WTC11 (cell line): ENCODE measurements at regions not wholly inside any gene's neighbourhood (a gene's known extent, or its start where the extent isn't known, plus 50 kb on each side); places are given as distances from the start of the nearest gene placed in this dataset.

Source experiments
- ATAC-seq: fragments of 200-7000 bp; cut with Tn5 transposase; 2 replicates; pipeline ENCODE4 v1.10.0; 2021; ENCODE audit warnings: mild to moderate bottlenecking, moderate library complexity
- CTCF ChIA-PET: fragments of 300-600 bp; sonication (Branson Sonifier 250); formaldehyde crosslinking; loops from one replicate; lab custom pipeline; 2021; ENCODE audit warnings: antibody characterized with exemption; lab: Charles Lee
- POLR2A ChIA-PET: fragments of 350-600 bp; sonication (Branson Sonifier 250); formaldehyde crosslinking; loops from one replicate; lab custom pipeline; 2021; ENCODE audit warnings: antibody characterized with exemption; lab: Charles Lee
- DNase-seq: peaks from one replicate; pipeline ENCODE4 v3.0.0; 2021; ENCODE audit warnings: low spot score
- H3K27ac Mint-ChIP-seq: 2 replicates; pipeline ENCODE4 v1.8.0; 2021; ENCODE audit warnings: mixed read lengths
- H3K27me3 Mint-ChIP-seq: 2 replicates; pipeline ENCODE4 v1.8.0; 2021; ENCODE audit warnings: low read depth, mild to moderate bottlenecking, moderate library complexity, mixed read lengths
- H3K36me3 Mint-ChIP-seq: 2 replicates; pipeline ENCODE4 v1.8.0; 2021; ENCODE audit warnings: mixed read lengths
- H3K4me1 Mint-ChIP-seq: 2 replicates; pipeline ENCODE4 v1.8.0; 2022; ENCODE audit warnings: mixed read lengths
- H3K4me3 Mint-ChIP-seq: 2 replicates; pipeline ENCODE4 v1.8.0; 2021; ENCODE audit warnings: mild to moderate bottlenecking, moderate library complexity, mixed read lengths
- H3K9me3 Mint-ChIP-seq: 2 replicates; pipeline ENCODE4 v1.8.0; 2021; ENCODE audit warnings: mixed read lengths
- AR ChIP-seq: fragments of 250-450 bp; sonication (Bioruptor Pico); IDR thresholded peaks from 2 replicates; pipeline ENCODE4 v1.9.0; 2021; ENCODE audit warnings: mild to moderate bottlenecking
- ATF2 ChIP-seq: sonication (generic); formaldehyde crosslinking; IDR thresholded peaks from 2 replicates; pipeline ENCODE4 v1.8.1; 2022; ENCODE audit warnings: low read depth, missing genetic modification reagents, borderline replicate concordance
- CDX4 ChIP-seq: fragments of 250-450 bp; sonication (Bioruptor Pico); IDR thresholded peaks from 2 replicates; pipeline ENCODE4 v1.9.0; 2021; ENCODE audit warnings: moderate library complexity, mild to moderate bottlenecking, inconsistent platforms, borderline replicate concordance
- E2F5 ChIP-seq: sonication (generic); formaldehyde crosslinking; IDR thresholded peaks from 2 replicates; pipeline ENCODE4 v1.8.1; 2022; ENCODE audit warnings: mild to moderate bottlenecking, moderate library complexity, missing genetic modification reagents
- FOXP4 ChIP-seq: sonication (generic); formaldehyde crosslinking; IDR thresholded peaks from 2 replicates; pipeline ENCODE4 v1.8.0; 2022; ENCODE audit warnings: mild to moderate bottlenecking, missing genetic modification reagents
- HMGXB4 ChIP-seq: sonication (generic); formaldehyde crosslinking; IDR thresholded peaks from 2 replicates; pipeline ENCODE4 v1.8.1; 2023; ENCODE audit warnings: mild to moderate bottlenecking, moderate library complexity, missing genetic modification reagents
- MAX ChIP-seq: sonication (generic); formaldehyde crosslinking; IDR thresholded peaks from 2 replicates; pipeline ENCODE4 v1.8.0; 2022; ENCODE audit warnings: mild to moderate bottlenecking, missing genetic modification reagents
- NFATC4 ChIP-seq: fragments of 250-450 bp; sonication (Bioruptor Pico); IDR thresholded peaks from 2 replicates; pipeline ENCODE4 v1.9.0; 2021; ENCODE audit warnings: mild to moderate bottlenecking
- NR3C1 ChIP-seq: sonication (generic); formaldehyde crosslinking; conservative IDR thresholded peaks from 2 replicates; pipeline ENCODE4 v1.8.1; 2023; ENCODE audit warnings: low read depth, mild to moderate bottlenecking, missing genetic modification reagents
- OVOL2 ChIP-seq: fragments of 250-450 bp; sonication (Bioruptor Pico); IDR thresholded peaks from 2 replicates; pipeline ENCODE4 v1.9.0; 2021; ENCODE audit warnings: mild to moderate bottlenecking, borderline replicate concordance
- PREB ChIP-seq: sonication (generic); formaldehyde crosslinking; IDR thresholded peaks from 2 replicates; pipeline ENCODE4 v1.8.1; 2022; ENCODE audit warnings: mild to moderate bottlenecking, missing genetic modification reagents, moderate library complexity, borderline replicate concordance
- SP1 ChIP-seq: sonication (generic); formaldehyde crosslinking; conservative IDR thresholded peaks from 2 replicates; pipeline ENCODE4 v1.8.1; 2022; ENCODE audit warnings: missing genetic modification reagents
- TCF7 ChIP-seq: sonication (generic); formaldehyde crosslinking; IDR thresholded peaks from 2 replicates; pipeline ENCODE4 v1.8.0; 2022; ENCODE audit warnings: mild to moderate bottlenecking, low read depth, missing genetic modification reagents, moderate library complexity
- TEAD1 ChIP-seq: sonication (generic); formaldehyde crosslinking; IDR thresholded peaks from 2 replicates; pipeline ENCODE4 v1.8.0; 2022; ENCODE audit warnings: mild to moderate bottlenecking, missing genetic modification reagents
- USF2 ChIP-seq: sonication (generic); formaldehyde crosslinking; IDR thresholded peaks from 2 replicates; pipeline ENCODE4 v1.8.1; 2023; ENCODE audit warnings: mild to moderate bottlenecking, missing genetic modification reagents, moderate library complexity
- ZNF138 ChIP-seq: sonication (generic); formaldehyde crosslinking; conservative IDR thresholded peaks from 2 replicates; pipeline ENCODE4 v1.8.1; 2022; ENCODE audit warnings: mild to moderate bottlenecking, moderate library complexity, missing genetic modification reagents
- ZNF219 ChIP-seq: sonication (generic); formaldehyde crosslinking; IDR thresholded peaks from 2 replicates; pipeline ENCODE4 v1.8.0; 2023; ENCODE audit warnings: missing genetic modification reagents, mild to moderate bottlenecking, borderline replicate concordance
- ZNF317 ChIP-seq: sonication (generic); formaldehyde crosslinking; IDR thresholded peaks from 2 replicates; pipeline ENCODE4 v1.8.1; 2023; ENCODE audit warnings: low read depth, mild to moderate bottlenecking, moderate library complexity, missing genetic modification reagents, borderline replicate concordance
- ZNF396 ChIP-seq: fragments of 250-450 bp; sonication (Bioruptor Pico); IDR thresholded peaks from 2 replicates; pipeline ENCODE4 v1.8.0; 2021; ENCODE audit warnings: mild to moderate bottlenecking, moderate library complexity, borderline replicate concordance

- TF ChIP-seq OVOL2 (no peak), NR3C1 (CRISPR knock-in tag) (no peak), ZNF219 (CRISPR knock-in tag) (no peak)
These were observed 231.5 kb upstream of the GLI3 start (continued) for GRCh38 chr7:42468471-42468870.

- POLR2A ChIA-PET: no interaction called here
- Mint-ChIP-seq H3K4me1 (no peaks in the 10 kb centered on the region), H3K27ac (no peak overlapping the region), H3K36me3 (no peaks in the 10 kb centered on the region), H3K4me3 (no peak overlapping the region), H3K9me3 (peaks cover 13% of the 10 kb centered on the region), H3K27me3 (no peaks in the 10 kb centered on the region)
- DNase-seq: no peak
- no peak for ATAC-seq
- CTCF ChIA-PET: interaction anchor here (1.7 kb wide), 1 partner anchor 521 kb away, joined by 5 read pairs; no protein-coding TSS in a partner anchor
- TF ChIP-seq ZNF317: no peak
- no peak for TF ChIP-seq SP1
- no peak for TF ChIP-seq CDX4 (CRISPR knock-in tag)
- no peak for TF ChIP-seq ZNF396 (CRISPR knock-in tag)
- TF ChIP-seq ZNF219 (CRISPR knock-in tag): no peak
- TF ChIP-seq USF2 (CRISPR knock-in tag): no peak
- no peak for TF ChIP-seq PREB
- TF ChIP-seq TEAD1 (CRISPR knock-in tag): no peak
- no peak for TF ChIP-seq FOXP4 (CRISPR knock-in tag)
- TF ChIP-seq TCF7 (CRISPR knock-in tag): no peak
- no peak for TF ChIP-seq E2F5
- TF ChIP-seq MAX (CRISPR knock-in tag): no peak
- no peak for TF ChIP-seq NFATC4
- TF ChIP-seq ZNF138: no peak
- TF ChIP-seq ATF2: no peak
- no peak for TF ChIP-seq HMGXB4 (CRISPR knock-in tag)
- TF ChIP-seq AR (CRISPR knock-in tag): no peak
These were observed 224.5 kb upstream of the GLI3 start for GRCh38 chr7:42461537-42461936.
